C4-2B (cell line): ENCODE measurements at regions not wholly inside any gene's neighbourhood (a gene's known extent, or its start where the extent isn't known, plus 50 kb on each side); places are given as distances from the start of the nearest gene placed in this dataset.

Experiments used
- CTCF ChIP-seq: fragments of 450-650 bp; conservative IDR thresholded peaks from 2 replicates; pipeline ENCODE4 v1.5.1; 2017; ENCODE audit warnings: mild to moderate bottlenecking
- ZFX ChIP-seq: fragments of 450-650 bp; IDR thresholded peaks from 2 replicates; pipeline ENCODE4 v1.6.1; 2017

GRCh38 chr5:135153259-135153658 lies 119.2 kb upstream of the PITX1 start:
- no peak for TF ChIP-seq CTCF
- TF ChIP-seq ZFX: no peak
